ENCODE measurements at regions not wholly inside any gene's neighbourhood (a gene's known extent, or its start where the extent isn't known, plus 50 kb on each side); places are given as distances from the start of the nearest gene placed in this dataset.
"Not testable (repeated sequence)": the region's sequence is repeated elsewhere in the genome, so short reads cannot be mapped to it uniquely, and the experiment has no call there.

DNA sequence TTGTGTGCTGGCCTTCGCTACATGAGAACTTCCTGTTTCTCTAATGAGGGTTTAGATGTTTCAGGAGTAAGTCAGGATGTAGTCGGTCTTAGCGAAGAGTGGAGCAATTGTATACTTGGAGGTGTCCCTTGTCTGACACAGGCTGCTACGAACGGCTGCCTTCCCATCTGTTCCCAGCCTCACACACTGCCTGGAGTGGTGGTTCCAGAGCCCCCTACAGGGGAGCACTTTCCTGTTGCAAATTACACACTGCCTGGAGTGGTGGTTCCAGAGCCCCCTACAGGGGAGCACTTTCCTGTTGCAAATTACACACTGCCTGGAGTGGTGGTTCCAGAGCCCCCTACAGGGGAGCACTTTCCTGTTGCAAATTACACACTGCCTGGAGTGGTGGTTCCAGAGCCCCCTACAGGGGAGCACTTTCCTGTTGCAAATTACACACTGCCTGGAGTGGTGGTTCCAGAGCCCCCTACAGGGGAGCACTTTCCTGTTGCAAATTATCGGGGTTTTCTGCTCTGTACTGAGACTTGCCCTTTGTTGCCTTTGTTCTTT lies 126.5 kb upstream of the L3MBTL4 start:
- TF ChIP-seq, protein P1, sequence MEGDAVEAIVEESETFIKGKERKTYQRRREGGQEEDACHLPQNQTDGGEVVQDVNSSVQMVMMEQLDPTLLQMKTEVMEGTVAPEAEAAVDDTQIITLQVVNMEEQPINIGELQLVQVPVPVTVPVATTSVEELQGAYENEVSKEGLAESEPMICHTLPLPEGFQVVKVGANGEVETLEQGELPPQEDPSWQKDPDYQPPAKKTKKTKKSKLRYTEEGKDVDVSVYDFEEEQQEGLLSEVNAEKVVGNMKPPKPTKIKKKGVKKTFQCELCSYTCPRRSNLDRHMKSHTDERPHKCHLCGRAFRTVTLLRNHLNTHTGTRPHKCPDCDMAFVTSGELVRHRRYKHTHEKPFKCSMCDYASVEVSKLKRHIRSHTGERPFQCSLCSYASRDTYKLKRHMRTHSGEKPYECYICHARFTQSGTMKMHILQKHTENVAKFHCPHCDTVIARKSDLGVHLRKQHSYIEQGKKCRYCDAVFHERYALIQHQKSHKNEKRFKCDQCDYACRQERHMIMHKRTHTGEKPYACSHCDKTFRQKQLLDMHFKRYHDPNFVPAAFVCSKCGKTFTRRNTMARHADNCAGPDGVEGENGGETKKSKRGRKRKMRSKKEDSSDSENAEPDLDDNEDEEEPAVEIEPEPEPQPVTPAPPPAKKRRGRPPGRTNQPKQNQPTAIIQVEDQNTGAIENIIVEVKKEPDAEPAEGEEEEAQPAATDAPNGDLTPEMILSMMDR (optimal IDR thresholded peaks at IDR 0.05 in 1 of 3, IDR thresholded peaks at IDR 0.05 in 1 of 3, conservative IDR thresholded peaks at IDR 0.05 in 1 of 3; ENCODE audit: extremely low read depth in 1 of 3, insufficient read depth in 2 of 3, low read length in 3 of 3), result peak in 1 of 3 experiments; percentile 38
- not testable (repeated sequence) for H4K20me1 ChIP-seq (ENCODE audit: control insufficient read depth, extremely low read depth, insufficient read depth, low read length); H3K36me3 ChIP-seq (ENCODE audit: control insufficient read depth in 2 of 2, extremely low read depth in 1 of 2, insufficient read depth in 2 of 2, low read length in 2 of 2); FAIRE-seq; DNase-seq (ENCODE audit: low read depth, low spot score); H3K9me3 ChIP-seq (ENCODE audit: control insufficient read depth, low read depth, low read length); H3K27ac ChIP-seq (ENCODE audit: control insufficient read depth, insufficient read depth, low read length); H3K4me3 ChIP-seq (ENCODE audit: control insufficient read depth in 2 of 3, extremely low read depth in 1 of 3, insufficient read depth in 2 of 3, low read depth in 1 of 3, low read length in 3 of 3); H3K4me1 ChIP-seq (ENCODE audit: control insufficient read depth, extremely low read depth, insufficient read depth, low read length); H3K27me3 ChIP-seq (ENCODE audit: control insufficient read depth, extremely low read depth, insufficient read depth, low read length); H3K9ac ChIP-seq (ENCODE audit: control insufficient read depth, extremely low read depth, insufficient read depth, low read length); H3K79me2 ChIP-seq (ENCODE audit: control insufficient read depth, insufficient read depth, low read length); H3K9me1 ChIP-seq (ENCODE audit: control insufficient read depth, extremely low read depth, insufficient read depth, low read length)
- Histone ChIP-seq H3K4me2 (ENCODE audit: control insufficient read depth, extremely low read depth, insufficient read depth, low read depth, low read length) (peak overlapping the region; percentile 28), H2AFZ (ENCODE audit: control insufficient read depth, low read length) (peak overlapping the region; percentile 38)
- dilution Hi-C loops (cut with MboI; ENCODE audit: extremely low pct_ligation_motif_present, low sequenced_read_pairs), result loop anchor here (10.0 kb wide), 1 partner anchor 334 kb away; no protein-coding TSS in a partner anchor

DNA sequence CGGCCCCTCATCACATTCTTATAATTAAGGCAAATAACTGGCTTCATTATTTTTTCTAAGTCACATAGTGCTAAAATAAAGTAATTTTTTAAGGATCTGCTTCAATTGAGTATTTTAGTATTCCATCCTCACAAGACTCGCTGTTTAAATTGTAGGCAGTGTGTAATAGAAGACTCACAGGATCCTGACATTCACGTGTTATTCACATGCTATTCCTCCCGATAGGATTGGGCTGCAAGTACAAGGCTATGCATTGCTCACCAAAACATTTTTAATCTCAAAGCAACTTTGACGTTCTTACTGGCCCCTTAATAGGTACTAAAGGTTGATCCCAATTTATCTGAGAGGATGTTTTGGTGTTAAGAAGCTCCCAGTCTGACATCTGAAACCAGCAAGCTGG lies 127.6 kb upstream of the L3MBTL4 start:
- H3K4me2 ChIP-seq (ENCODE audit: control insufficient read depth, extremely low read depth, insufficient read depth, low read depth, low read length), result no peak overlapping the region
- FAIRE-seq (no peak), DNase-seq (ENCODE audit: low read depth, low spot score) (no peak)
- H4K20me1 ChIP-seq (ENCODE audit: control insufficient read depth, extremely low read depth, insufficient read depth, low read length), result no peaks in the 10 kb centered on the region
- H2AFZ ChIP-seq (ENCODE audit: control insufficient read depth, low read length), result no peak overlapping the region
- no peak overlapping the region for H3K9ac ChIP-seq (ENCODE audit: control insufficient read depth, extremely low read depth, insufficient read depth, low read length)
- dilution Hi-C loops (cut with MboI; ENCODE audit: extremely low pct_ligation_motif_present, low sequenced_read_pairs), result loop anchor here (10.0 kb wide), 1 partner anchor 333 kb away; no protein-coding TSS in a partner anchor
- H3K4me3 ChIP-seq (ENCODE audit: control insufficient read depth in 2 of 3, extremely low read depth in 1 of 3, insufficient read depth in 2 of 3, low read depth in 1 of 3, low read length in 3 of 3), result no peak overlapping the region
- H3K9me3 ChIP-seq (ENCODE audit: control insufficient read depth, low read depth, low read length), result no peaks in the 10 kb centered on the region
- no peaks in the 10 kb centered on the region for H3K79me2 ChIP-seq (ENCODE audit: control insufficient read depth, insufficient read depth, low read length)
- no peaks in the 10 kb centered on the region for H3K9me1 ChIP-seq (ENCODE audit: control insufficient read depth, extremely low read depth, insufficient read depth, low read length)
- peaks cover 6% of the 10 kb centered on the region for H3K4me1 ChIP-seq (ENCODE audit: control insufficient read depth, extremely low read depth, insufficient read depth, low read length)
- no peak overlapping the region for H3K27ac ChIP-seq (ENCODE audit: control insufficient read depth, insufficient read depth, low read length)
- no peaks in the 10 kb centered on the region for H3K36me3 ChIP-seq (ENCODE audit: control insufficient read depth in 2 of 2, extremely low read depth in 1 of 2, insufficient read depth in 2 of 2, low read length in 2 of 2)
- no peaks in the 10 kb centered on the region for H3K27me3 ChIP-seq (ENCODE audit: control insufficient read depth, extremely low read depth, insufficient read depth, low read length)
- TF ChIP-seq, protein P1 (optimal IDR thresholded peaks at IDR 0.05 in 1 of 3, IDR thresholded peaks at IDR 0.05 in 1 of 3, conservative IDR thresholded peaks at IDR 0.05 in 1 of 3; ENCODE audit: extremely low read depth in 1 of 3, insufficient read depth in 2 of 3, low read length in 3 of 3), result no peak
- no peak for TF ChIP-seq EZH2 (IDR thresholded peaks at IDR 0.05; ENCODE audit: low read length)
